ENCODE measurements at regions not wholly inside any gene's neighbourhood (a gene's known extent, or its start where the extent isn't known, plus 50 kb on each side); places are given as distances from the start of the nearest gene placed in this dataset.

- in situ Hi-C loops (cut with MboI; ENCODE audit: low sequenced_read_pairs) (no loop called here), intact Hi-C loops (cut with micrococcal nuclease) (no loop called here), dilution Hi-C loops (cut with HindIII; ENCODE audit: low sequenced_read_pairs, unreplicated experiment) (no loop called here)
- BruUV-seq (replicated peaks): no TSS peak
- Histone ChIP-seq H4K20me1 (ENCODE audit: insufficient read depth, low read length) (no peaks in the 10 kb centered on the region), H3K4me1 (ENCODE audit: control insufficient read depth, insufficient read depth, low read length) (no peaks in the 10 kb centered on the region), H2AK9ac (replicated peaks; ENCODE audit: low read depth, low read length, poor library complexity) (no peak overlapping the region), H3K4ac (ENCODE audit: low read depth, low read length) (no peak overlapping the region), H2AFZ (replicated peaks; ENCODE audit: low read length, poor library complexity) (no peak overlapping the region), H2BK5ac (ENCODE audit: low read depth, low read length, poor library complexity, severe bottlenecking) (no peak overlapping the region), H3K4me3 (ENCODE audit: insufficient read depth, low read depth, low read length) (no peak overlapping the region), H4K8ac (ENCODE audit: low read depth in 2 of 2, low read length in 2 of 2) (no peak overlapping the region), H3K9me3 (ENCODE audit: control insufficient read depth, insufficient read depth, low read length) (no peaks in the 10 kb centered on the region), H3K36me3 (ENCODE audit: control insufficient read depth, insufficient read depth, low read length) (no peaks in the 10 kb centered on the region), H2BK20ac (ENCODE audit: low read depth, low read length) (no peak overlapping the region), H3K79me1 (ENCODE audit: low read depth in 1 of 2, low read length in 2 of 2) (no peaks in the 10 kb centered on the region), H4K91ac (ENCODE audit: insufficient read depth, low read depth, low read length) (no peak overlapping the region), H3K27ac (ENCODE audit: insufficient read depth, low read length) (no peak overlapping the region), H3K4me2 (ENCODE audit: low read depth, low read length) (no peak overlapping the region), H3K9me1 (ENCODE audit: insufficient read depth, low read length) (no peaks in the 10 kb centered on the region), H2AK5ac (ENCODE audit: low read depth, low read length) (no peak overlapping the region), H3K14ac (replicated peaks; ENCODE audit: low read depth, low read length) (no peak overlapping the region), H3K9ac (ENCODE audit: low read depth, low read length) (no peak overlapping the region), H2BK15ac (ENCODE audit: low read depth, low read length) (no peak overlapping the region), H3K27me3 (ENCODE audit: control insufficient read depth, insufficient read depth, low read length) (peaks cover 23% of the 10 kb centered on the region), H3K23ac (ENCODE audit: low read depth, low read length) (no peak overlapping the region), H4K5ac (ENCODE audit: low read depth, low read length) (no peak overlapping the region), H3K18ac (ENCODE audit: low read depth, low read length) (no peak overlapping the region), H2BK120ac (ENCODE audit: low read depth, low read length) (no peak overlapping the region), H3K56ac (ENCODE audit: extremely low read depth, insufficient read depth, low read length) (no peak overlapping the region)
- ChIA-PET CTCF (interaction anchor here (1.0 kb wide), 1 partner anchor 42 kb away, joined by 4 read pairs; no protein-coding TSS in a partner anchor), POLR2A (ENCODE audit: unreplicated experiment) (no interaction called here)
- ATAC-seq (ENCODE audit: low read depth) (no peak), DNase-seq (no peak)
- WGBS, 2 experiments (ENCODE audit: extremely low coverage in 2 of 2, insufficient read length in 1 of 2): 55% methylated on average over 4 of the region's 6 CpGs; no CpG with 5 or more reads in 1 of the 2 experiments
- TF ChIP-seq MAFK (IDR thresholded peaks at IDR 0.05; ENCODE audit: low read depth, low read length) (no peak), POLR2A (IDR thresholded peaks at IDR 0.05; ENCODE audit: low read depth, low read length) (no peak), ELK1 (IDR thresholded peaks at IDR 0.05; ENCODE audit: borderline replicate concordance, low read depth, low read length) (no peak), CHD1 (IDR thresholded peaks at IDR 0.05; ENCODE audit: low read depth, low read length) (no peak), MXI1 (IDR thresholded peaks at IDR 0.05; ENCODE audit: borderline replicate concordance, low read depth, low read length) (no peak), CEBPB (IDR thresholded peaks at IDR 0.05; ENCODE audit: low read depth, low read length) (no peak), RCOR1 (IDR thresholded peaks at IDR 0.05; ENCODE audit: insufficient replicate concordance, low read length) (no peak), BHLHE40 (IDR thresholded peaks at IDR 0.05; ENCODE audit: low read depth, low read length) (no peak), NFE2L2 (IDR thresholded peaks at IDR 0.05; ENCODE audit: low read depth, low read length) (no peak), RFX5 (IDR thresholded peaks at IDR 0.05; ENCODE audit: low read depth, low read length) (no peak), RAD21 (IDR thresholded peaks at IDR 0.05; ENCODE audit: low read length) (no peak), FOS (IDR thresholded peaks at IDR 0.05; ENCODE audit: low read depth, low read length) (no peak), SMC3 (IDR thresholded peaks at IDR 0.05; ENCODE audit: low read depth, low read length) (no peak), MAZ (IDR thresholded peaks at IDR 0.05; ENCODE audit: borderline replicate concordance, low read depth, low read length) (no peak), CTCF (conservative IDR thresholded peaks at IDR 0.05; ENCODE audit: low read depth, low read length) (no peak), USF2 (IDR thresholded peaks at IDR 0.05; ENCODE audit: low read depth, low read length) (no peak)
Measured at GRCh38 chr1:223039990-223040389, 103.1 kb downstream of the TLR5 start.
